C4-2B (cell line): ENCODE measurements at regions not wholly inside any gene's neighbourhood (a gene's known extent, or its start where the extent isn't known, plus 50 kb on each side); places are given as distances from the start of the nearest gene placed in this dataset.

Experiments used
- CTCF ChIP-seq: fragments of 450-650 bp; conservative IDR thresholded peaks from 2 replicates; pipeline ENCODE4 v1.5.1; 2017; ENCODE audit warnings: mild to moderate bottlenecking
- ZFX ChIP-seq: fragments of 450-650 bp; IDR thresholded peaks from 2 replicates; pipeline ENCODE4 v1.6.1; 2017

- TF ChIP-seq CTCF (no peak), ZFX (no peak)
Measured at GRCh38 chr2:16058747-16059358, 118.5 kb downstream of the MYCN start.
